Activated T-cell treated with anti-CD3 and anti-CD28 coated beads, Interleukin-2, amount 50 U/mL, for 48 hours (primary cell): ENCODE measurements at regions not wholly inside any gene's neighbourhood (a gene's known extent, or its start where the extent isn't known, plus 50 kb on each side); places are given as distances from the start of the nearest gene placed in this dataset.
"Not testable (repeated sequence)": the region's sequence is repeated elsewhere in the genome, so short reads cannot be mapped to it uniquely, and the experiment has no call there.

Source experiments
- DNase-seq, 2 experiments: peaks; one replicate each; pipeline ENCODE4 v3.0.0-alpha.2; 2020

- no peak for DNase-seq
Measured at GRCh38 chr1:244271691-244272308, 179.9 kb downstream of the ADSS2 start.

- peak; percentile 70 to 79 for DNase-seq
Measured at GRCh38 chr1:244272471-244273261, 179.0 kb downstream of the ADSS2 start.

GRCh38 chr1:244273262-244273844, 178.4 kb downstream of the ADSS2 start:
- DNase-seq = no peak

GRCh38 chr1:244273845-244274619, 177.7 kb downstream of the ADSS2 start:
- DNase-seq = peak; percentile 26 to 32

- DNase-seq = no peak
Measured at GRCh38 chr1:244276646-244277045, 175.1 kb downstream of the ADSS2 start.

- no peak for DNase-seq
Measured at GRCh38 chr1:244280201-244280600, 171.5 kb downstream of the ADSS2 start.

GRCh38 chr1:244280859-244281258, 170.8 kb downstream of the ADSS2 start:
- DNase-seq = no peak

- no peak for DNase-seq
Measured at GRCh38 chr1:244283772-244284171, 167.9 kb downstream of the ADSS2 start.

GRCh38 chr1:244284641-244285156, 167.0 kb downstream of the ADSS2 start:
- DNase-seq = no peak

- DNase-seq = no peak
Measured at GRCh38 chr1:244286341-244286740, 165.4 kb downstream of the ADSS2 start.

GRCh38 chr1:244287726-244288125, 164.0 kb downstream of the ADSS2 start:
- no peak for DNase-seq

GRCh38 chr1:244288663-244289062, 163.0 kb downstream of the ADSS2 start:
- DNase-seq = no peak

GRCh38 chr1:244289991-244290785, 161.5 kb downstream of the ADSS2 start:
- no peak for DNase-seq

GRCh38 chr1:244291236-244292201, 160.2 kb downstream of the ADSS2 start:
- DNase-seq = no peak

- no peak for DNase-seq
Measured at GRCh38 chr1:244294599-244295224, 157.0 kb downstream of the ADSS2 start.

GRCh38 chr1:244296003-244296402, 155.7 kb downstream of the ADSS2 start:
- no peak for DNase-seq

- no peak for DNase-seq
Measured at GRCh38 chr1:244296447-244296846, 155.3 kb downstream of the ADSS2 start.

- no peak for DNase-seq
Measured at GRCh38 chr1:244297087-244297486, 154.6 kb downstream of the ADSS2 start.

GRCh38 chr1:244297616-244298015, 154.1 kb downstream of the ADSS2 start:
- no peak for DNase-seq

GRCh38 chr1:244300029-244300375, 151.7 kb downstream of the ADSS2 start:
- not testable (repeated sequence) for DNase-seq
